ENCODE measurements at regions not wholly inside any gene's neighbourhood (a gene's known extent, or its start where the extent isn't known, plus 50 kb on each side); places are given as distances from the start of the nearest gene placed in this dataset.

- Histone ChIP-seq H3K27ac (ENCODE audit: low read depth in 1 of 2, low read length in 2 of 2) (no peak overlapping the region), H3K9me3 (ENCODE audit: control insufficient read depth in 1 of 2, insufficient read depth in 1 of 2, low read length in 2 of 2) (peaks cover 0 to 6% of the 10 kb centered on the region in 2 experiments), H3K4me3 (ENCODE audit: low read length) (no peak overlapping the region), H3K27me3 (ENCODE audit: control insufficient read depth in 1 of 2, insufficient read depth in 2 of 2, low read length in 2 of 2) (no peaks in the 10 kb centered on the region), H3K36me3 (ENCODE audit: insufficient read depth, low read length) (no peaks in the 10 kb centered on the region), H3K4me1 (ENCODE audit: insufficient read depth, low read length) (no peaks in the 10 kb centered on the region)
- DNase-seq (no peak), ATAC-seq (ENCODE audit: poor library complexity) (no peak)
- Mint-ChIP-seq H3K27me3 (no peaks in the 10 kb centered on the region), H3K4me1 (ENCODE audit: low read depth) (no peaks in the 10 kb centered on the region), H3K9me3 (no peaks in the 10 kb centered on the region), H3K36me3 (ENCODE audit: low read depth) (no peaks in the 10 kb centered on the region), H3K27ac (no peak overlapping the region), H3K4me3 (no peak overlapping the region)
- ChIA-PET CTCF (interaction anchor here (0.5 kb wide), 2 partner anchors 156 to 299 kb away, joined by 3 to 4 read pairs; no protein-coding TSS in a partner anchor), POLR2A (no interaction called here)
- TF ChIP-seq, protein P1, sequence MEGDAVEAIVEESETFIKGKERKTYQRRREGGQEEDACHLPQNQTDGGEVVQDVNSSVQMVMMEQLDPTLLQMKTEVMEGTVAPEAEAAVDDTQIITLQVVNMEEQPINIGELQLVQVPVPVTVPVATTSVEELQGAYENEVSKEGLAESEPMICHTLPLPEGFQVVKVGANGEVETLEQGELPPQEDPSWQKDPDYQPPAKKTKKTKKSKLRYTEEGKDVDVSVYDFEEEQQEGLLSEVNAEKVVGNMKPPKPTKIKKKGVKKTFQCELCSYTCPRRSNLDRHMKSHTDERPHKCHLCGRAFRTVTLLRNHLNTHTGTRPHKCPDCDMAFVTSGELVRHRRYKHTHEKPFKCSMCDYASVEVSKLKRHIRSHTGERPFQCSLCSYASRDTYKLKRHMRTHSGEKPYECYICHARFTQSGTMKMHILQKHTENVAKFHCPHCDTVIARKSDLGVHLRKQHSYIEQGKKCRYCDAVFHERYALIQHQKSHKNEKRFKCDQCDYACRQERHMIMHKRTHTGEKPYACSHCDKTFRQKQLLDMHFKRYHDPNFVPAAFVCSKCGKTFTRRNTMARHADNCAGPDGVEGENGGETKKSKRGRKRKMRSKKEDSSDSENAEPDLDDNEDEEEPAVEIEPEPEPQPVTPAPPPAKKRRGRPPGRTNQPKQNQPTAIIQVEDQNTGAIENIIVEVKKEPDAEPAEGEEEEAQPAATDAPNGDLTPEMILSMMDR (IDR thresholded peaks at IDR 0.05): no peak
- intact Hi-C loops (cut with DNase I, micrococcal nuclease): no loop called here
These were observed 104.9 kb downstream of the BUB3 start for GRCh38 chr10:123259081-123259480.

DNA sequence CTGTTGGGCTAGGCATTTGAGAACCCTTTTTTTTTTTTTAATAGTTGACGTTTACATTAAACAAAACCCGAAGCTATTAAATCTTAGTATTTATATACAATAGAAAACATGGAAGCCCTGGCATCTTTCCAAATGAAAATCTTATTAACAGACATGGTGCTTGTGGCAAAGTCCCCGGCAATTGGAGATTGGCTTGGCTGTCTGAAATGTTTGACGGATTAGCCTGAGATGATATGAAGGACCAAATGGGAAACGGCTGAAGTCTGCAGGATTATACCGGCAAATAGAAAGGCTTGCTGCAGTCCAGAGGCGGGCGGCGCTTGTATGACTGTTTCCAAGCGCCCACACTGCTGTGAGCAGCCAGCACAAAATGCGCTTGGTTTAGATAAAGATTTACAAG lies 105.6 kb downstream of the BUB3 start:
- Mint-ChIP-seq H3K36me3 (ENCODE audit: low read depth) (no peaks in the 10 kb centered on the region), H3K27me3 (no peaks in the 10 kb centered on the region), H3K4me3 (no peak overlapping the region), H3K9me3 (no peaks in the 10 kb centered on the region), H3K27ac (no peak overlapping the region), H3K4me1 (ENCODE audit: low read depth) (no peaks in the 10 kb centered on the region)
- no peak for DNase-seq
- no peaks in the 10 kb centered on the region for H3K36me3 ChIP-seq (ENCODE audit: insufficient read depth, low read length)
- intact Hi-C loops (cut with DNase I, micrococcal nuclease): no loop called here
- no peaks in the 10 kb centered on the region for H3K4me1 ChIP-seq (ENCODE audit: insufficient read depth, low read length)
- ChIA-PET POLR2A (no interaction called here), CTCF (no interaction called here)
- no peak overlapping the region for H3K4me3 ChIP-seq (ENCODE audit: low read length)
- no peaks in the 10 kb centered on the region for H3K27me3 ChIP-seq (ENCODE audit: control insufficient read depth in 1 of 2, insufficient read depth in 2 of 2, low read length in 2 of 2)
- TF ChIP-seq, protein P1 (IDR thresholded peaks at IDR 0.05): no peak
- ATAC-seq (ENCODE audit: poor library complexity): no peak
- H3K27ac ChIP-seq (ENCODE audit: low read depth in 1 of 2, low read length in 2 of 2): no peak overlapping the region
- no peaks in the 10 kb centered on the region for H3K9me3 ChIP-seq (ENCODE audit: control insufficient read depth in 1 of 2, insufficient read depth in 1 of 2, low read length in 2 of 2)

DNA sequence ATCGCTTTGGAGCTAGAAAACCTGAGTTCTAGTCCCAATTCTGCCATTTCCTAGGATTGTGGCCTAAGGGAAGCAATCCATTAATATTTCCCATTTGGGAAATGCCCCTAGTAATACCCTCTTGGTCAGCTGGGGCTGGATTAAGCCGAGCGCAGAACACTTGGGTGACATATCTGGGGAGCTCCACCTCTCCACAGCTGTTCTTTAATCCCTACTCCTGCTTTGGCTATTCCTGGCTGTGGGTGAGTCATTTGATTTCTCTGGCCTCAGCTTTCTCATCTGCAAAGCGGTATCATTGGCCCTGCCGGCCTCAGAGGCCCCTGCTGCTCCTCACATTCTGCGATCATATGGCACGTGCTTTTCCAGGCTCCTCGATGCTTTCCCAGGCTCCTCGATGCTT lies 108.3 kb downstream of the BUB3 start:
- TF ChIP-seq, protein P1 (IDR thresholded peaks at IDR 0.05): no peak

More for the DNA sequence above, 108.3 kb downstream of the BUB3 start:
- Mint-ChIP-seq H3K9me3 (no peaks in the 10 kb centered on the region), H3K4me1 (ENCODE audit: low read depth) (no peaks in the 10 kb centered on the region), H3K27me3 (no peaks in the 10 kb centered on the region), H3K27ac (no peak overlapping the region), H3K4me3 (no peak overlapping the region), H3K36me3 (ENCODE audit: low read depth) (no peaks in the 10 kb centered on the region)
- ATAC-seq (ENCODE audit: poor library complexity) (no peak), DNase-seq (no peak)
- POLR2A ChIA-PET: no interaction called here
- no peaks in the 10 kb centered on the region for H3K9me3 ChIP-seq (ENCODE audit: control insufficient read depth in 1 of 2, insufficient read depth in 1 of 2, low read length in 2 of 2)
- no peak overlapping the region for H3K4me3 ChIP-seq (ENCODE audit: low read length)
- no peak overlapping the region for H3K27ac ChIP-seq (ENCODE audit: low read depth in 1 of 2, low read length in 2 of 2)
- no peaks in the 10 kb centered on the region for H3K4me1 ChIP-seq (ENCODE audit: insufficient read depth, low read length)
- no peaks in the 10 kb centered on the region for H3K36me3 ChIP-seq (ENCODE audit: insufficient read depth, low read length)
- H3K27me3 ChIP-seq (ENCODE audit: control insufficient read depth in 1 of 2, insufficient read depth in 2 of 2, low read length in 2 of 2): no peaks in the 10 kb centered on the region
- CTCF ChIA-PET: no interaction called here
- intact Hi-C loops (cut with DNase I, micrococcal nuclease): no loop called here
